H1 (cell line): ENCODE measurements at regions not wholly inside any gene's neighbourhood (a gene's known extent, or its start where the extent isn't known, plus 50 kb on each side); places are given as distances from the start of the nearest gene placed in this dataset.
A peak's percentile ranks its signal among the peaks of the same experiment; 100 is the strongest.

Source experiments
- CTCF ChIA-PET: fragments of 300-600 bp; sonication (Branson Sonifier 250); formaldehyde crosslinking; loops from one replicate; lab custom pipeline; 2021; ENCODE audit not compliant: partially characterized antibody; lab: Charles Lee
- POLR2A ChIA-PET: fragments of 300-600 bp; sonication (Branson Sonifier 250); formaldehyde crosslinking; loops from one replicate; lab custom pipeline; 2021; ENCODE audit warnings: inconsistent platforms; ENCODE audit not compliant: partially characterized antibody; lab: Charles Lee
- DNase-seq, 2 experiments: peaks; one replicate each; pipeline versions ENCODE4 v3.0.0 to v3.0.0-alpha.2; 2010 to 2022; ENCODE audit warnings: low spot score in 2 of 2, low read depth in 1 of 2, mixed read lengths in 1 of 2
- FAIRE-seq: peaks from 2 replicates; lab custom pipeline; 2011; peaks lifted over from hg19 to GRCh38; lab: Jason Lieb, UNC
- H2AFZ ChIP-seq: 2 replicates; pipeline ENCODE4 v1.8.1; 2012; ENCODE audit warnings: low read length, inconsistent platforms
- H2AK5ac ChIP-seq: 2 replicates; pipeline ENCODE4 v1.6.1; 2013; ENCODE audit warnings: low read depth, low read length
- H2BK120ac ChIP-seq: replicated peaks from 2 replicates; pipeline ENCODE3; 2013; ENCODE audit warnings: low read depth, low read length, inconsistent platforms
- H2BK12ac ChIP-seq: 2 replicates; pipeline ENCODE4 v1.6.1; 2013; ENCODE audit warnings: low read depth, low read length
- H2BK15ac ChIP-seq: 2 replicates; pipeline ENCODE4 v1.6.1; 2013; ENCODE audit warnings: low read length
- H2BK20ac ChIP-seq: 2 replicates; pipeline ENCODE4 v1.6.1; 2013; ENCODE audit warnings: low read length
- H2BK5ac ChIP-seq: 2 replicates; pipeline ENCODE4 v1.6.1; 2013; ENCODE audit warnings: low read depth, low read length
- H3K14ac ChIP-seq: 2 replicates; pipeline ENCODE4 v1.6.1; 2013; ENCODE audit warnings: inconsistent platforms; ENCODE audit not compliant: insufficient read length
- H3K18ac ChIP-seq: 2 replicates; pipeline ENCODE4 v1.6.1; 2013; ENCODE audit warnings: low read length; ENCODE audit errors: extremely low read depth
- H3K23ac ChIP-seq: 2 replicates; pipeline ENCODE4 v1.6.1; 2013; ENCODE audit warnings: inconsistent platforms; ENCODE audit not compliant: insufficient read length
- H3K23me2 ChIP-seq: 2 replicates; pipeline ENCODE4 v1.6.1; 2013; ENCODE audit warnings: low read depth, low read length
- H3K27ac ChIP-seq: 2 replicates; pipeline ENCODE4 v1.6.1; 2011; ENCODE audit warnings: low read depth, low read length, inconsistent platforms
- H3K27me3 ChIP-seq, 4 experiments: replicated peaks in 1 of 4; 1 replicate in 1 of 4; 2 replicates in 3 of 4; pipeline versions ENCODE4 v1.6.1 to v1.8.1; 2011 to 2013; ENCODE audit warnings: low read length in 3 of 4, mild to moderate bottlenecking in 3 of 4, inconsistent platforms in 2 of 4, mixed read lengths in 2 of 4, moderate library complexity in 1 of 4; ENCODE audit not compliant: control insufficient read depth in 3 of 4, insufficient read depth in 3 of 4; ENCODE audit errors: extremely low read depth in 1 of 4
- H3K36me3 ChIP-seq, 4 experiments: 2 replicates each; pipeline versions ENCODE4 v1.6.1 to v1.8.1; 2011 to 2013; ENCODE audit warnings: mild to moderate bottlenecking in 4 of 4, low read length in 3 of 4, moderate library complexity in 2 of 4, control low read depth in 1 of 4, inconsistent platforms in 1 of 4; ENCODE audit not compliant: insufficient read depth in 4 of 4, control insufficient read depth in 2 of 4
- H3K4ac ChIP-seq: replicated peaks from 2 replicates; pipeline ENCODE3; 2013; ENCODE audit warnings: low read length, low read depth, mixed read lengths, inconsistent platforms; ENCODE audit not compliant: insufficient read length
- H3K4me1 ChIP-seq, 4 experiments: replicated peaks in 1 of 4; 1 replicate in 1 of 4; 2 replicates in 3 of 4; pipeline versions ENCODE4 v1.6.1 to v1.8.1; 2011 to 2013; ENCODE audit warnings: low read length in 3 of 4, inconsistent platforms in 2 of 4, mixed read lengths in 1 of 4; ENCODE audit not compliant: insufficient read depth in 4 of 4, control insufficient read depth in 3 of 4
- H3K4me2 ChIP-seq, 2 experiments: 2 replicates each; pipeline versions ENCODE4 v1.6.1 to v1.8.1; 2011 to 2013; ENCODE audit warnings: low read depth in 2 of 2, low read length in 2 of 2, control low read depth in 1 of 2, inconsistent platforms in 1 of 2, mild to moderate bottlenecking in 1 of 2; ENCODE audit not compliant: insufficient read depth in 1 of 2
- H3K4me3 ChIP-seq, 4 experiments: fragments of 200-600, 300-600 bp in 1 of 4; sonication (generic), shearing (Covaris generic), sonication (Bioruptor Twin) in 1 of 4; 2 replicates each; pipeline versions ENCODE4 v1.5.1 to v1.8.1; 2011 to 2016; ENCODE audit warnings: low read length in 4 of 4, low read depth in 3 of 4, control low read depth in 2 of 4, inconsistent platforms in 2 of 4, mild to moderate bottlenecking in 2 of 4, mixed read lengths in 1 of 4, moderate library complexity in 1 of 4; ENCODE audit not compliant: insufficient read depth in 2 of 4; ENCODE audit errors: extremely low read depth in 1 of 4
- H3K56ac ChIP-seq: replicated peaks from 2 replicates; pipeline ENCODE3; 2013; ENCODE audit warnings: low read depth, mild to moderate bottlenecking, mixed read lengths, low read length, inconsistent platforms; ENCODE audit not compliant: insufficient read length
- H3K79me1 ChIP-seq: 2 replicates; pipeline ENCODE4 v1.6.1; 2013; ENCODE audit warnings: low read depth, low read length, control low read depth
- H3K79me2 ChIP-seq, 2 experiments: 2 replicates each; pipeline versions ENCODE4 v1.6.1 to v1.8.1; 2012 to 2013; ENCODE audit warnings: low read length in 2 of 2, mild to moderate bottlenecking in 2 of 2, inconsistent platforms in 1 of 2; ENCODE audit not compliant: insufficient read depth in 2 of 2, control insufficient read depth in 1 of 2
- H3K9ac ChIP-seq, 4 experiments: replicated peaks in 1 of 4; 1 replicate in 1 of 4; 2 replicates in 3 of 4; pipeline versions ENCODE4 v1.6.1 to v1.8.1; 2011 to 2013; ENCODE audit warnings: low read depth in 3 of 4, low read length in 3 of 4, control low read depth in 2 of 4, mild to moderate bottlenecking in 2 of 4, moderate library complexity in 2 of 4, inconsistent platforms in 1 of 4; ENCODE audit errors: extremely low read depth in 1 of 4
- H3K9me3 ChIP-seq, 2 experiments: 2 replicates each; pipeline versions ENCODE4 v1.6.1 to v1.8.1; 2012 to 2013; ENCODE audit warnings: mild to moderate bottlenecking in 2 of 2, moderate library complexity in 2 of 2, control low read depth in 1 of 2, inconsistent platforms in 1 of 2, low read depth in 1 of 2, low read length in 1 of 2, mixed read lengths in 1 of 2; ENCODE audit not compliant: insufficient read depth in 2 of 2
- H4K20me1 ChIP-seq, 2 experiments: replicated peaks in 1 of 2; 2 replicates each; pipeline versions ENCODE3 to v1.8.1; 2011 to 2013; ENCODE audit warnings: inconsistent platforms in 2 of 2, low read length in 2 of 2, mild to moderate bottlenecking in 1 of 2; ENCODE audit not compliant: insufficient read depth in 2 of 2, control insufficient read depth in 1 of 2
- H4K5ac ChIP-seq: 2 replicates; pipeline ENCODE4 v1.6.1; 2013; ENCODE audit warnings: low read length, low read depth, mixed read lengths, inconsistent platforms; ENCODE audit not compliant: insufficient read length
- H4K8ac ChIP-seq: 2 replicates; pipeline ENCODE4 v1.8.0; 2013; ENCODE audit warnings: mild to moderate bottlenecking, moderate library complexity, low read length, inconsistent platforms; ENCODE audit not compliant: insufficient read depth; ENCODE audit errors: extremely low read depth
- H4K91ac ChIP-seq: replicated peaks from 2 replicates; pipeline ENCODE3; 2013; ENCODE audit warnings: low read length, mixed read lengths, inconsistent platforms; ENCODE audit not compliant: insufficient read length
- BACH1 ChIP-seq: IDR thresholded peaks from 2 replicates; pipeline ENCODE4 v1.6.1; 2012; ENCODE audit warnings: low read length, improper control_type of control experiment
- PHF8 ChIP-seq: fragments of 200-600 bp; sonication (generic); conservative IDR thresholded peaks from 2 replicates; pipeline ENCODE4 v1.7.1; 2012; ENCODE audit warnings: low read depth, mild to moderate bottlenecking, inconsistent platforms, low read length, moderate library complexity
- WGBS, 2 experiments: shearing (Covaris generic) in 1 of 2; methylation state at CpG; one replicate each; pipeline versions ENCODE4 v1.1.6 to v1.1.7; 2013 to 2015; ENCODE audit warnings: low lambda C conversion rate in 2 of 2, mixed read lengths in 2 of 2, inconsistent platforms in 1 of 2, low coverage in 1 of 2, missing lambda C conversion rate in 1 of 2; ENCODE audit not compliant: insufficient replicate concordance in 2 of 2, insufficient coverage in 1 of 2, insufficient read length in 1 of 2; ENCODE audit errors: extremely low coverage in 1 of 2, missing lambda C conversion rate in 1 of 2; 5-methylcytosine and 5-hydroxymethylcytosine counted together

- no peak overlapping the region; the same call in 1 of the 2 replicates for H2BK5ac ChIP-seq
- no peak overlapping the region for H3K56ac ChIP-seq
- WGBS, 2 experiments, result 93% methylated on average over 11 of the region's 11 CpGs; no CpG with 5 or more reads in 1 of the 2 experiments
- no peak overlapping the region for H3K14ac ChIP-seq
- FAIRE-seq (no peak), DNase-seq (no peak)
- H2BK120ac ChIP-seq, result no peak overlapping the region
- no peak overlapping the region for H3K4ac ChIP-seq
- H2AFZ ChIP-seq, result 0 out of 2 replicates have a peak overlapping the region, but pooled peaks have one; percentile 23
- H3K23ac ChIP-seq, result no peak overlapping the region
- no peaks in the 10 kb centered on the region for H4K20me1 ChIP-seq
- CTCF ChIA-PET, result interaction anchor here (1.0 to 1.7 kb wide), 4 partner anchors 10 to 75 kb away, joined by 3 to 5 read pairs (median 4); no protein-coding TSS in a partner anchor
- H2BK12ac ChIP-seq, result no peak overlapping the region
- no peak overlapping the region for H4K5ac ChIP-seq
- H2BK15ac ChIP-seq, result no peak overlapping the region
- no peak overlapping the region for H3K27ac ChIP-seq
- H3K27me3 ChIP-seq, result no peaks in the 10 kb centered on the region
- H3K4me2 ChIP-seq, result no peak overlapping the region
- H2BK20ac ChIP-seq, result no peak overlapping the region
- H3K79me2 ChIP-seq, result no peaks in the 10 kb centered on the region
- H3K4me3 ChIP-seq, result no peak overlapping the region
- no peak for TF ChIP-seq BACH1
- TF ChIP-seq PHF8, result no peak
- TF ChIP-seq, all 59 proteins: peak for 0
- no peaks in the 10 kb centered on the region for H3K36me3 ChIP-seq
- H3K9me3 ChIP-seq, result no peaks in the 10 kb centered on the region
- no peak overlapping the region for H3K9ac ChIP-seq
- H3K79me1 ChIP-seq, result no peaks in the 10 kb centered on the region
- H2AK5ac ChIP-seq, result no peak overlapping the region
- POLR2A ChIA-PET, result no interaction called here
- no peak overlapping the region for H4K91ac ChIP-seq
- H3K4me1 ChIP-seq, result no peaks in the 10 kb centered on the region; a peak in 1 of 7 replicates
- H3K18ac ChIP-seq, result no peak overlapping the region
- H4K8ac ChIP-seq, result no peak overlapping the region
- H3K23me2 ChIP-seq, result no peaks in the 10 kb centered on the region
Measured at GRCh38 chr2:9724565-9724964, 93.8 kb upstream of the YWHAQ start.
